Activated CD8-positive, alpha-beta memory T cell treated with anti-CD3 and anti-CD28 coated beads, Interleukin-2, amount 50 U/mL, for 1 hour (primary cell): ENCODE measurements at regions not wholly inside any gene's neighbourhood (a gene's known extent, or its start where the extent isn't known, plus 50 kb on each side); places are given as distances from the start of the nearest gene placed in this dataset.
"Not testable (repeated sequence)": the region's sequence is repeated elsewhere in the genome, so short reads cannot be mapped to it uniquely, and the experiment has no call there.

ENCODE experiments used
- DNase-seq: peaks from one replicate; pipeline ENCODE4 v3.0.0-alpha.2; 2020; ENCODE audit errors: extremely low read depth

- DNase-seq: no peak
These were observed 54.4 kb upstream of the JAK1 start for GRCh38 chr1:65020774-65021173.

GRCh38 chr1:65021795-65022194 is 55.4 kb upstream of the JAK1 start:
- no peak for DNase-seq

- no peak for DNase-seq
These were observed 55.9 kb upstream of the JAK1 start for GRCh38 chr1:65022216-65022615.

GRCh38 chr1:65025794-65026193 is 59.4 kb upstream of the JAK1 start:
- DNase-seq: no peak

GRCh38 chr1:65026235-65026634 is 59.9 kb upstream of the JAK1 start:
- DNase-seq: no peak

- no peak for DNase-seq
These were observed 61.5 kb upstream of the JAK1 start for GRCh38 chr1:65027666-65028358.

GRCh38 chr1:65029434-65029833 is 63.1 kb upstream of the JAK1 start:
- not testable (repeated sequence) for DNase-seq

GRCh38 chr1:65034879-65035278 is 68.5 kb upstream of the JAK1 start:
- DNase-seq: not testable (repeated sequence)

- no peak for DNase-seq
These were observed 70.3 kb upstream of the JAK1 start for GRCh38 chr1:65036570-65037051.

- DNase-seq: no peak
These were observed 72.7 kb upstream of the JAK1 start for GRCh38 chr1:65039066-65039465.

- DNase-seq: no peak
These were observed 73.2 kb upstream of the JAK1 start for GRCh38 chr1:65039508-65039907.

- DNase-seq: no peak
These were observed 76.1 kb upstream of the JAK1 start for GRCh38 chr1:65042467-65042866.

GRCh38 chr1:65044411-65044810 is 78.1 kb upstream of the JAK1 start:
- no peak for DNase-seq

GRCh38 chr1:65045022-65045817 is 78.9 kb upstream of the JAK1 start:
- DNase-seq: no peak

GRCh38 chr1:65048335-65048734 is 82.0 kb upstream of the JAK1 start:
- no peak for DNase-seq

- no peak for DNase-seq
These were observed 83.8 kb upstream of the JAK1 start for GRCh38 chr1:65049941-65050713.

- no peak for DNase-seq
These were observed 84.4 kb upstream of the JAK1 start for GRCh38 chr1:65050735-65051134.

GRCh38 chr1:65054481-65054880 is 88.1 kb upstream of the JAK1 start:
- no peak for DNase-seq

- DNase-seq: no peak
These were observed 89.4 kb upstream of the JAK1 start for GRCh38 chr1:65055747-65056146.

GRCh38 chr1:65056234-65056633 is 89.9 kb upstream of the JAK1 start:
- DNase-seq: no peak

GRCh38 chr1:65056866-65057265 is 90.5 kb upstream of the JAK1 start:
- no peak for DNase-seq

- DNase-seq: no peak
These were observed 88.0 kb upstream of the AK4 start for GRCh38 chr1:65059930-65060538.
